ENCODE measurements at regions not wholly inside any gene's neighbourhood (a gene's known extent, or its start where the extent isn't known, plus 50 kb on each side); places are given as distances from the start of the nearest gene placed in this dataset.

GRCh38 chr21:35622612-35623011, 437.7 kb downstream of the SETD4 start:
- H3K4me3 ChIP-seq = no peak overlapping the region
- WGBS, 2 donors = 88 to 89% methylated on average over 3 of the region's 3 CpGs

GRCh38 chr21:35619184-35619583, 441.1 kb downstream of the SETD4 start:
- WGBS, 2 donors = 72 to 86% methylated on average over 2 of the region's 2 CpGs
- Histone ChIP-seq H3K4me1 (ENCODE audit: control insufficient read depth in 5 of 5, insufficient read depth in 5 of 5, low read length in 5 of 5) (no peaks in the 10 kb centered on the region), H3K27me3 (ENCODE audit: control insufficient read depth in 3 of 3, insufficient read depth in 3 of 3, low read length in 2 of 3) (peaks cover 0 to 2% (median 0%) of the 10 kb centered on the region in 3 donors), H3K9ac (ENCODE audit: insufficient read depth in 1 of 2, low read length in 2 of 2) (no peak overlapping the region), H3K9me3 (ENCODE audit: control insufficient read depth in 4 of 4, insufficient read depth in 3 of 4, low read length in 3 of 4) (no peaks in the 10 kb centered on the region), H3K27ac (ENCODE audit: low read depth in 1 of 2, low read length in 1 of 2) (no peak overlapping the region), H3K36me3 (ENCODE audit: control insufficient read depth in 4 of 4, insufficient read depth in 4 of 4, low read length in 4 of 4) (no peaks in the 10 kb centered on the region), H3K4me3 (no peak overlapping the region)
- DNase-seq = no peak
- ATAC-seq (ENCODE audit: insufficient read depth, low FRiP score) = no peak
- no peak for TF ChIP-seq CTCF (IDR thresholded peaks at IDR 0.05; ENCODE audit: control extremely low read depth, extremely low read depth)

More at GRCh38 chr21:35622612-35623011, 437.7 kb downstream of the SETD4 start:
- Histone ChIP-seq H3K27ac (ENCODE audit: low read depth in 1 of 2, low read length in 1 of 2) (no peak overlapping the region), H3K36me3 (ENCODE audit: control insufficient read depth in 4 of 4, insufficient read depth in 4 of 4, low read length in 4 of 4) (no peaks in the 10 kb centered on the region), H3K9ac (ENCODE audit: insufficient read depth in 1 of 2, low read length in 2 of 2) (no peak overlapping the region), H3K4me1 (ENCODE audit: control insufficient read depth in 5 of 5, insufficient read depth in 5 of 5, low read length in 5 of 5) (no peaks in the 10 kb centered on the region), H3K27me3 (ENCODE audit: control insufficient read depth in 3 of 3, insufficient read depth in 3 of 3, low read length in 2 of 3) (peaks cover 0 to 2% (median 0%) of the 10 kb centered on the region in 3 donors), H3K9me3 (ENCODE audit: control insufficient read depth in 4 of 4, insufficient read depth in 3 of 4, low read length in 3 of 4) (no peaks in the 10 kb centered on the region)
- no peak for TF ChIP-seq CTCF (IDR thresholded peaks at IDR 0.05; ENCODE audit: control extremely low read depth, extremely low read depth)
- ATAC-seq (ENCODE audit: insufficient read depth, low FRiP score) = no peak
- DNase-seq = no peak

- TF ChIP-seq CTCF (IDR thresholded peaks at IDR 0.05; ENCODE audit: control extremely low read depth, extremely low read depth) = no peak
- no peaks in the 10 kb centered on the region for H3K36me3 ChIP-seq (ENCODE audit: control insufficient read depth in 4 of 4, insufficient read depth in 4 of 4, low read length in 4 of 4)
- H3K9me3 ChIP-seq (ENCODE audit: control insufficient read depth in 4 of 4, insufficient read depth in 3 of 4, low read length in 3 of 4) = no peaks in the 10 kb centered on the region
- H3K9ac ChIP-seq (ENCODE audit: insufficient read depth in 1 of 2, low read length in 2 of 2) = no peak overlapping the region
- H3K4me3 ChIP-seq = no peak overlapping the region
- 80 to 87% methylated on average over 3 of the region's 3 CpGs for WGBS, 2 donors
- H3K4me1 ChIP-seq (ENCODE audit: control insufficient read depth in 5 of 5, insufficient read depth in 5 of 5, low read length in 5 of 5) = no peaks in the 10 kb centered on the region
- no peak overlapping the region for H3K27ac ChIP-seq (ENCODE audit: low read depth in 1 of 2, low read length in 1 of 2)
- no peak for ATAC-seq (ENCODE audit: insufficient read depth, low FRiP score)
- H3K27me3 ChIP-seq (ENCODE audit: control insufficient read depth in 3 of 3, insufficient read depth in 3 of 3, low read length in 2 of 3) = no peaks in the 10 kb centered on the region
- DNase-seq = no peak
Observed at GRCh38 chr21:35617491-35617890, 442.8 kb downstream of the SETD4 start.

- peak; percentile 34 for ATAC-seq (ENCODE audit: insufficient read depth, low FRiP score)
- 31 to 34% methylated on average over 4 of the region's 4 CpGs for WGBS, 2 donors
- TF ChIP-seq CTCF (IDR thresholded peaks at IDR 0.05; ENCODE audit: control extremely low read depth, extremely low read depth) = no peak
Observed at GRCh38 chr21:35616090-35616489, 444.2 kb downstream of the SETD4 start.

More at GRCh38 chr21:35616090-35616489, 444.2 kb downstream of the SETD4 start:
- Histone ChIP-seq H3K27ac (ENCODE audit: low read depth in 1 of 2, low read length in 1 of 2) (no peak overlapping the region), H3K4me3 (no peak overlapping the region), H3K4me1 (ENCODE audit: control insufficient read depth in 5 of 5, insufficient read depth in 5 of 5, low read length in 5 of 5) (no peaks in the 10 kb centered on the region), H3K9me3 (ENCODE audit: control insufficient read depth in 4 of 4, insufficient read depth in 3 of 4, low read length in 3 of 4) (no peaks in the 10 kb centered on the region), H3K36me3 (ENCODE audit: control insufficient read depth in 4 of 4, insufficient read depth in 4 of 4, low read length in 4 of 4) (no peaks in the 10 kb centered on the region), H3K27me3 (ENCODE audit: control insufficient read depth in 3 of 3, insufficient read depth in 3 of 3, low read length in 2 of 3) (no peaks in the 10 kb centered on the region), H3K9ac (ENCODE audit: insufficient read depth in 1 of 2, low read length in 2 of 2) (no peak overlapping the region)
- peak in 2 of 3 donors; percentile 76 to 82 for DNase-seq
